ENCODE measurements at regions not wholly inside any gene's neighbourhood (a gene's known extent, or its start where the extent isn't known, plus 50 kb on each side); places are given as distances from the start of the nearest gene placed in this dataset.
"Not testable (repeated sequence)": the region's sequence is repeated elsewhere in the genome, so short reads cannot be mapped to it uniquely, and the experiment has no call there.

DNA sequence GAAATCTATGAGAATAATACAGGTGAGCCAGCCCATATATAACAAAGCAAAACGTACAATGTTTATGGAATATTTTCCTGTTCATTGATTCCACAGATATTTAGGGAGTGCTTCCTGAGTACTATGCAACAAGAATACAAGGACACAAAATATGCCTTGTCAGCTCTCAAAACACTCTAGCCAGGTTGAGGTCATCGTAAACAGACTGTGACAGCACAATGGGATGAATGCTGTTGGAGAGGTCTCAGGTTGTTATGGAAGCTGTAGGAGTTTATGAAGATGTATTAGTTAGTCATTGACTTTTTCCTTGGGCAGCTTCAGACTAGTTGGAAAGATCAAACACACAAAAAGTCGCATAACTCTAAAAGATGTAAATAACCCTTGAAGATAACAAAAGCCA is 98.1 kb upstream of the SEC22B start:
- H4K20me1 ChIP-seq (ENCODE audit: insufficient read depth, low read length); intact Hi-C loops (cut with micrococcal nuclease; ENCODE audit: unreplicated experiment); H3K9me2 ChIP-seq (ENCODE audit: insufficient read depth, low read length); H3K36me3 ChIP-seq (ENCODE audit: insufficient read depth, low read length); CTCF ChIA-PET (ENCODE audit: unreplicated experiment); H3K79me2 ChIP-seq (ENCODE audit: insufficient read depth, low read depth, low read length); H3K27ac ChIP-seq (ENCODE audit: low read depth, low read length, poor library complexity, severe bottlenecking); H2AFZ ChIP-seq (ENCODE audit: low read length); H3K4me2 ChIP-seq (ENCODE audit: low read length); H3K4me3 ChIP-seq (ENCODE audit: low read depth, low read length, poor library complexity, severe bottlenecking); DNase-seq (ENCODE audit: low spot score); POLR2A ChIA-PET; H3K4me1 ChIP-seq (ENCODE audit: insufficient read depth, low read length, poor library complexity, severe bottlenecking); BruUV-seq (replicated peaks); H3K9me3 ChIP-seq (ENCODE audit: low read length): not testable (repeated sequence)

GRCh38 chr1:120273363-120273762 is 97.0 kb upstream of the SEC22B start:
- POLR2A ChIA-PET; H3K9me2 ChIP-seq (ENCODE audit: insufficient read depth, low read length); H3K4me3 ChIP-seq (ENCODE audit: low read depth, low read length, poor library complexity, severe bottlenecking); H3K36me3 ChIP-seq (ENCODE audit: insufficient read depth, low read length); H3K4me2 ChIP-seq (ENCODE audit: low read length); H3K9me3 ChIP-seq (ENCODE audit: low read length); DNase-seq (ENCODE audit: low spot score); H3K4me1 ChIP-seq (ENCODE audit: insufficient read depth, low read length, poor library complexity, severe bottlenecking); H4K20me1 ChIP-seq (ENCODE audit: insufficient read depth, low read length); intact Hi-C loops (cut with micrococcal nuclease; ENCODE audit: unreplicated experiment); H3K27ac ChIP-seq (ENCODE audit: low read depth, low read length, poor library complexity, severe bottlenecking); BruUV-seq (replicated peaks); CTCF ChIA-PET (ENCODE audit: unreplicated experiment); H2AFZ ChIP-seq (ENCODE audit: low read length); H3K79me2 ChIP-seq (ENCODE audit: insufficient read depth, low read depth, low read length): not testable (repeated sequence)

DNA sequence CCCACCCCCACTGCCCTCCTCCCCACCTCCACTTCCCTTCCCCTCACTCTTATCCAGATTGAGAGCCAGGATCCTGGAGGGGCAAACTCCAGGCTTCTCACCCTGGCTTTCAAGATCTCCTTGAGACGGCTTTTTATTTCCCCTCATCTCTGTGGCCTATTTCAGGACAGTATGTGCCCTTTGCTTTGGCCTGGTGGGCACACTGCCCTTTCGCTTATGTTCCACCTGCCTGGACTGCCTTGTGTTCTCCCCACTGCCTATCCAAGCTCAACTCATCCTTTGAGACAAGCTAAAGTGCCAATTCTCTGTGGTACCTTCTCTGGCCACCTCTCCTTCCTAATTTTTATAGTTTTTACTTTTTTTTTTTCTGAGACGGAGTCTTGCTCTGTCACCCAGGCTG is 95.9 kb upstream of the SEC22B start:
- POLR2A ChIA-PET; CTCF ChIA-PET (ENCODE audit: unreplicated experiment); DNase-seq (ENCODE audit: low spot score); H3K36me3 ChIP-seq (ENCODE audit: insufficient read depth, low read length); BruUV-seq (replicated peaks); H3K9me3 ChIP-seq (ENCODE audit: low read length); H3K4me1 ChIP-seq (ENCODE audit: insufficient read depth, low read length, poor library complexity, severe bottlenecking); H3K4me2 ChIP-seq (ENCODE audit: low read length); H3K4me3 ChIP-seq (ENCODE audit: low read depth, low read length, poor library complexity, severe bottlenecking); H2AFZ ChIP-seq (ENCODE audit: low read length); intact Hi-C loops (cut with micrococcal nuclease; ENCODE audit: unreplicated experiment); H3K9me2 ChIP-seq (ENCODE audit: insufficient read depth, low read length); H4K20me1 ChIP-seq (ENCODE audit: insufficient read depth, low read length); H3K27ac ChIP-seq (ENCODE audit: low read depth, low read length, poor library complexity, severe bottlenecking); H3K79me2 ChIP-seq (ENCODE audit: insufficient read depth, low read depth, low read length): not testable (repeated sequence)

DNA sequence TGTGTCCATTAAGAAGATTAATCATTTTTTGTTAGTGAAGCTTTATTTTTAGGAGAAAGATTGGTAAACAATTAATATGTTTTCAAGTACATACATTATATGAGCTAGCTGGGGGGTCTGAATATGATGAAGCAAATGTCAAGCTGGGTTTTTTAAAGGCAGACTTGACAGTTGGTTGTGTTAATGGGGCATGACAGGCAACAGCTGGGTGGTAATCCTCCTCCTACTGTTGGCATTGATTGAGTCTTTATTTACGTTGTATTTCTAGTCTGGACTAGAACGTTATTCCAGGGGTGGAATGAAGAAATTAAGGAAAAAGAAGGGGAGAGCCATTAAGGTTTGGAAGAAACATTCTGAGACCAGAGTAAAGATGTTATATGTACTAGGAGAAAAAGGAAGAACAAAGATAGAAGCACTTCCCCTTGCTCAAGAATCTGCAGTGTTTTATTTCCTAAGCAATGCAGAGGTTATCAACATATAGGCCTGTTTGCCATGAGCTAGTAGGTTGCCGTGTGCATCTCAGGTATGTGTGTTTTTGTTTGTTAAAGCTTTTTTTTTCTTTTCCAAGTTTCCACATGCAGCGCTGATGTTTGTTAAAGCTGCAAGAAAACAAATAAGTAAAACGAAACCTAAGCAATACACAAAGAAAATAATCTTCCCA is 95.4 kb upstream of the SEC22B start:
- H3K27ac ChIP-seq (ENCODE audit: low read depth, low read length, poor library complexity, severe bottlenecking); H2AFZ ChIP-seq (ENCODE audit: low read length); H3K9me3 ChIP-seq (ENCODE audit: low read length); CTCF ChIA-PET (ENCODE audit: unreplicated experiment); H3K79me2 ChIP-seq (ENCODE audit: insufficient read depth, low read depth, low read length); intact Hi-C loops (cut with micrococcal nuclease; ENCODE audit: unreplicated experiment); H3K9me2 ChIP-seq (ENCODE audit: insufficient read depth, low read length); H3K4me2 ChIP-seq (ENCODE audit: low read length); DNase-seq (ENCODE audit: low spot score); H3K4me1 ChIP-seq (ENCODE audit: insufficient read depth, low read length, poor library complexity, severe bottlenecking); H3K36me3 ChIP-seq (ENCODE audit: insufficient read depth, low read length); H4K20me1 ChIP-seq (ENCODE audit: insufficient read depth, low read length); H3K4me3 ChIP-seq (ENCODE audit: low read depth, low read length, poor library complexity, severe bottlenecking); POLR2A ChIA-PET; BruUV-seq (replicated peaks): not testable (repeated sequence)

DNA sequence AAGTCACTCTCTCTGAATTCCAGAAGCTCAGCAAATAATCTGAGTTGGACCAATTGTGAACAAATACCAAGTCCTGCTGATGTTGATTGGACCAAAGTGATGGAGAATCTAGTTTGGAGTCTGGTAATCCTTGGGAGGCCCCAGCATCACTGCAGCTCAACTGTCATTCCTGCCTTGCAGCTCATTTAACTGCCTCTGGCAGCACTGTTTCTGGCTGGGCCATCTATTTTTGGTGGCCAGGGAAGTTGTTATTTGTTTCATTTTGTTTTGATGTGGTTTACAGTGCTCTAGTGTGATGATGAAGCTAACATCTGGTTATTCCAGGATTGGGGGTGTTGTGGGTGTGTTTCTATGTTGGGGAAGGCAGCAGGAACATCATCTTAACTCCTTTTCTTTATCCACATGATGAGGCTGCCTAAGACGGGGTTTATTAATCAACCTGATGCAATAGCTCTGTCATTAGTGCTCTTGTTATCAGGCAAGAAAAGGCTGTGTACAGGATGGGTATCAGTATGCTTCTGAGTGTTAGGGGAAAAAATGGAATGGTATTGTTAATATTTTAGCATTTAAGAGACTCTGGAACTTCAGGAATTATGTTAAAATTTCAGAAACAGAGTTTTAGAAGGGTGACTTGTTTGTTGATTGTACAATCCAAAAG is 91.7 kb upstream of the SEC22B start:
- CTCF ChIA-PET (ENCODE audit: unreplicated experiment); H3K27ac ChIP-seq (ENCODE audit: low read depth, low read length, poor library complexity, severe bottlenecking); H3K79me2 ChIP-seq (ENCODE audit: insufficient read depth, low read depth, low read length); H3K9me2 ChIP-seq (ENCODE audit: insufficient read depth, low read length); H2AFZ ChIP-seq (ENCODE audit: low read length); H3K36me3 ChIP-seq (ENCODE audit: insufficient read depth, low read length); POLR2A ChIA-PET; DNase-seq (ENCODE audit: low spot score); H4K20me1 ChIP-seq (ENCODE audit: insufficient read depth, low read length); H3K4me3 ChIP-seq (ENCODE audit: low read depth, low read length, poor library complexity, severe bottlenecking); H3K4me2 ChIP-seq (ENCODE audit: low read length); H3K9me3 ChIP-seq (ENCODE audit: low read length); intact Hi-C loops (cut with micrococcal nuclease; ENCODE audit: unreplicated experiment); BruUV-seq (replicated peaks); H3K4me1 ChIP-seq (ENCODE audit: insufficient read depth, low read length, poor library complexity, severe bottlenecking): not testable (repeated sequence)

DNA sequence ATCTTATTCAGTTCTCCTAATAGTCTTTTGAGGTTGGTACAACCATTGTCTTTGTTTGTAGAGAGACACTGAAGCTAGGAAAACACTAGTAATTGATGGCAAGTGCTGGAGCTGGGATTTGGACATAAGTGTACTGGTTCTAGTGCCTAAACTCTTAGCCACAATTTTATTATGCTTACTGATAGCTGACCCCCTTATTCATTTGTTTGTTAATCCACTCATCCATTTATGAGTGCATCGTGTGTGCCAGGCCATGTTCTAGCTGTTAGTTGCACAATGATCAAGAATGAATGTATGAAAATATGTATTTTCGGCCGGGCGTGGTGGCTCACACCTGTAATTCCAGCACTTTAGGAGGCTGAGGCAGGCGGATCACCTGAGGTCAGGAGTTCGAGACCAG is 88.2 kb upstream of the SEC22B start:
- BruUV-seq (replicated peaks); H3K9me3 ChIP-seq (ENCODE audit: low read length); intact Hi-C loops (cut with micrococcal nuclease; ENCODE audit: unreplicated experiment); H3K27ac ChIP-seq (ENCODE audit: low read depth, low read length, poor library complexity, severe bottlenecking); DNase-seq (ENCODE audit: low spot score); H3K36me3 ChIP-seq (ENCODE audit: insufficient read depth, low read length); H4K20me1 ChIP-seq (ENCODE audit: insufficient read depth, low read length); POLR2A ChIA-PET; H3K4me1 ChIP-seq (ENCODE audit: insufficient read depth, low read length, poor library complexity, severe bottlenecking); H3K9me2 ChIP-seq (ENCODE audit: insufficient read depth, low read length); H2AFZ ChIP-seq (ENCODE audit: low read length); H3K79me2 ChIP-seq (ENCODE audit: insufficient read depth, low read depth, low read length); H3K4me3 ChIP-seq (ENCODE audit: low read depth, low read length, poor library complexity, severe bottlenecking); H3K4me2 ChIP-seq (ENCODE audit: low read length); CTCF ChIA-PET (ENCODE audit: unreplicated experiment): not testable (repeated sequence)

Measured in OCI-LY7 (cell line).